ENCODE measurements at regions not wholly inside any gene's neighbourhood (a gene's known extent, or its start where the extent isn't known, plus 50 kb on each side); places are given as distances from the start of the nearest gene placed in this dataset.

GRCh38 chr14:96997269-96997668 is 200.1 kb downstream of the VRK1 start:
- Mint-ChIP-seq H3K4me3 (no peak overlapping the region), H3K9me3 (no peaks in the 10 kb centered on the region), H3K36me3 (peaks cover 2% of the 10 kb centered on the region), H3K27ac (peak overlapping the region in 1 of 3 donors; percentile 19), H3K4me1 (peaks cover 0 to 2% (median 0%) of the 10 kb centered on the region in 3 donors), H3K27me3 (peaks cover 1% of the 10 kb centered on the region)

DNA sequence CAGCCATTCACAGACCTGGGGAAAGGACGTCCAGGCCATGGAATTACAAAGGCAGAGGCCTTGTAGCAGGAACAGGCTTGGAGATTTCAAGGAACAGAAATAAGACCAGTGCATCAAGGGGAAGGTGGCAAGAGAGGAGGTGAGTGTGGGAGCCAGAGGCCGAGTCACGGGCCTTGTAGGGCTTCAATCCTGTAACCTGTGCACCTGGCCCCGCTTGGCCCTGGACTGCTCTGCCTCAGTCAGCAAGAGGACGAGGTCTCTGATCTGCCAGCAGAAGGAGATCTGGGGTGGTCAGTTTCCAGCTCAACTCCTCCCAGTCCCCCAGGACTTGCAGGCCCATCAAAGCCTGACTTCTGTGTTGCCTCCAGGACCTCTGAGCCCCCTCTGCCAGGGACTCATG is 200.8 kb downstream of the VRK1 start:
- peaks cover 1% of the 10 kb centered on the region for H3K27me3 Mint-ChIP-seq
- H3K9me3 Mint-ChIP-seq, result peaks cover 0 to 4% (median 0%) of the 10 kb centered on the region in 3 donors
- H3K4me3 Mint-ChIP-seq, result no peak overlapping the region
- no peak overlapping the region for H3K27ac Mint-ChIP-seq
- peaks cover 0 to 2% (median 0%) of the 10 kb centered on the region in 3 donors for H3K4me1 Mint-ChIP-seq
- peaks cover 2% of the 10 kb centered on the region for H3K36me3 Mint-ChIP-seq

DNA sequence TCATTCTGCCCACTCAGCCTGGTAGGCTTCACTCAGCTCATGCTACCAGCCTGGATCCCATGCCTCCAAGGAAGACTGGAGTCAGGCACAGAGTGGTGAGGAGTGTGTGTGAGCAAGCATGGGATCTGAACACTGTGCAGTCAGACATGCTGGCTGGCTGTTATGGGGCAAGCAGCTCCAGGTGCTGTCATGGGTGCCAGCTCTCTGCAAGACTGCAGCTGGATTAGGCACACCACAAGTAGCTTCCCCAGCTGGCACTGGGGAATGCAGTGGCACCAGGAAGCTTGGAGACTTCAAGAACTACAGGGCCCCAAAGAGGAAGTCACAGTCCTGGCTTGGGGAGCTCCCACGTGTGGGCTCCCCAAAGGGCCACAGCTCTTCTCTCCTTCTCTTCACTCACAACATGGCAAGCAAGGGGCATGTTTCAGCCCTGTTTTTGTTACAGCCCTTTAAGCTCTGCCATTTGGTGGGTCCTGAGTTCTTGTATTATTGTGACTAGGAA is 202.5 kb downstream of the VRK1 start:
- H3K27me3 Mint-ChIP-seq, result peaks cover 1% of the 10 kb centered on the region
- peaks cover 0 to 4% (median 2%) of the 10 kb centered on the region in 3 donors for H3K9me3 Mint-ChIP-seq
- no peaks in the 10 kb centered on the region for H3K36me3 Mint-ChIP-seq
- H3K27ac Mint-ChIP-seq, result no peak overlapping the region
- H3K4me3 Mint-ChIP-seq, result peak overlapping the region in 1 of 4 donors; percentile 53
- peaks cover 0 to 2% (median 0%) of the 10 kb centered on the region in 3 donors for H3K4me1 Mint-ChIP-seq

GRCh38 chr14:97002454-97002853 is 205.3 kb downstream of the VRK1 start:
- Mint-ChIP-seq H3K27me3 (no peaks in the 10 kb centered on the region), H3K27ac (no peak overlapping the region), H3K4me3 (peak overlapping the region in 1 of 4 donors; percentile 1), H3K36me3 (no peaks in the 10 kb centered on the region), H3K4me1 (peaks cover 0 to 2% (median 0%) of the 10 kb centered on the region in 3 donors), H3K9me3 (peaks cover 0 to 9% (median 2%) of the 10 kb centered on the region in 3 donors)

DNA sequence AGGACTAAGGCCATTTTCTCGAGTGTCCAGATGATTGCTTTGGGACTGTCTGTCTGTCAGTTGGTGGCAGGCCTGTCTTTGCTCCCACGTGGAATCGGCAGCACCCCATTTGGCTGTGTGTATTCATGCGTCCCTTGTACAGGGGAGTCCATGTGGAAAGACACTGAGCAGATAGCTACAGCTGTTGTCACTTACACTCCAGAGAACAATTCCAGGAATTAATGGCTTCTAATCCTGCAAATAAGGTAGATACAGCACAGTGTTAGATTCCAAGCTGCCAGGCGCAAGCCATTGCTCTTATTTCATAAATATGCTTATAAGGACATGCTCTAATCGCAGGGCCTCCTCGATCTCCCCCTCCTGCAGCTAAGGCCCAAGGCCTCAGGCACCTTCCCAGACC is 208.8 kb downstream of the VRK1 start:
- Mint-ChIP-seq H3K9me3 (peaks cover 0 to 10% (median 2%) of the 10 kb centered on the region in 3 donors), H3K27ac (no peak overlapping the region), H3K36me3 (no peaks in the 10 kb centered on the region), H3K4me3 (no peak overlapping the region), H3K4me1 (no peaks in the 10 kb centered on the region), H3K27me3 (peaks cover 3% of the 10 kb centered on the region)

DNA sequence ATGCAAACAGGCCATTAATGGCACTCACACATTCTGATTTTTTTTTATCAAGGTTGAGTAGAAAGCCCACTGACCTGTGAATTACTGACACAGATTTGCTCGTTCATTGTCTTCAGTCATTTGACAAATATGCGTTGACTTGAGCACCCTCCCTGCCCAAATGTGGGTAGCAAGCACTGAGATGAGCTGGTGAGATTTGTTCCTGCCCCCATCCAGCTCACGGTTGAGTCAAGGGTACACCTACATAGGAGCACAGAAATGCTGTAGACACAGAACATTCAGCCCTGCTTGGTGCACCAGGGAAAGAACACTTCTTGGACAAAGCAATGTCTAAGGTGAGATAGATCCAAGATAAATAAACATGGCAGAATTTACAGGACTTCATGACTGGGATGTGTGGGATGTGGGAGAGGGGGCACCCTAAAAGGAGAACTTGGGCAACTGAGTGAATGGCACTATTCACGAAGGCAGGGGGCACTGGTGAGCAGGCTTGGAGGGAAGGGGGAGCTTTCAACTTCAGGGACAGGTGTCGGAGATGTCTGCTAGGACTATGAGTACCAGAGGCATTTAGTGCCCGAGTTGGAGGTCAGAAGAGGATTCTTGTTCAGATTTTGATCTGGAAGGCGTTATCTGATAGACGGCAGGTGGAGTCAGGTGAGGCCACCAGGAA is 213.4 kb downstream of the VRK1 start:
- Mint-ChIP-seq H3K27ac (no peak overlapping the region), H3K27me3 (peaks cover 3% of the 10 kb centered on the region), H3K4me1 (no peaks in the 10 kb centered on the region), H3K36me3 (no peaks in the 10 kb centered on the region), H3K4me3 (peak overlapping the region in 1 of 4 donors; percentile 47), H3K9me3 (peaks cover 0 to 5% (median 2%) of the 10 kb centered on the region in 3 donors)

DNA sequence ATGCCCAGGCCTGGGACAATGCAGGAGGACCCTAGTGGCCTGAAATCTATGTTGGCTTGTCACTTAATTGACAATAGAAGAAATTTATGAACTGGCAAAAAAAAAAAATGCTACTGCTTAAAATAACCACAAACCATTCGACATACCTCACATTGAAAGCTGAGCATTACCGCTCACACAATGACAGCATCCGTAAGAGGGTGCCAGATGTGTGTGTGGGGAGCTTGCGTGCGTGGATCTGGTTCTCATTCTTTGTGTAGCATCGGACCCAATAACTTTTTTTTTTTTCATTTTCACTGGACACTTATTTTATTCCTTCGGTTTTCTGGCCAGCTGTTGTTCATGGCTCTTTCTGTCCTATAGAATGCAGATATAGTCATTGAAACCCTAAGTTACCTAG is 216.7 kb downstream of the VRK1 start:
- H3K9me3 Mint-ChIP-seq, result peaks cover 0 to 2% (median 0%) of the 10 kb centered on the region in 3 donors
- H3K4me3 Mint-ChIP-seq, result no peak overlapping the region
- H3K27me3 Mint-ChIP-seq, result peaks cover 3% of the 10 kb centered on the region
- peaks cover 0 to 2% (median 0%) of the 10 kb centered on the region in 3 donors for H3K4me1 Mint-ChIP-seq
- no peak overlapping the region for H3K27ac Mint-ChIP-seq
- no peaks in the 10 kb centered on the region for H3K36me3 Mint-ChIP-seq

DNA sequence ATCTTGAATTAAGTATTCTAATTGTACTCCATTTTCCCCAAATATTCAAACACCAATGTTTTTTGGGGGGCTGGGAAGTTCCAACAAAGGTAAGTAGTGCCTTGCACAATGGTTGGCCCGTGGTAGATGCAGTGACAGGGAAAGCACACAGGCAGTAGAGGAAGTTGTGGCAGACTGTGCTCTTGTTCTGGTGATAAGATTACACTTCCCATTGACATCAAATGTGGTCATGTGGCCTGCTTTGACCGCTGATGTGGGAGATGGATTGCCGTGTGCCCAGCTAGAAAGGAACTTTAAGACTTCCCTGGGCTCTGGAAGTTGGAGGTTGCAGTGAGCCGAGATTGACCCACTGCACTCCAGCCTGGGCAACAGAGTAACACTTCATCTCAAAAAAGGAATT is 223.8 kb downstream of the VRK1 start:
- Mint-ChIP-seq H3K27ac (peak overlapping the region in 1 of 3 donors; percentile 13), H3K4me1 (peaks cover 9 to 20% (median 20%) of the 10 kb centered on the region in 3 donors), H3K36me3 (no peaks in the 10 kb centered on the region), H3K4me3 (peak overlapping the region in 1 of 4 donors; percentile 50), H3K27me3 (peaks cover 12% of the 10 kb centered on the region), H3K9me3 (no peaks in the 10 kb centered on the region)

- Mint-ChIP-seq H3K27ac (no peak overlapping the region), H3K9me3 (no peaks in the 10 kb centered on the region), H3K36me3 (no peaks in the 10 kb centered on the region), H3K4me1 (peaks cover 9 to 23% (median 20%) of the 10 kb centered on the region in 3 donors), H3K27me3 (peaks cover 14% of the 10 kb centered on the region), H3K4me3 (no peak overlapping the region)
Observed at GRCh38 chr14:97021571-97022168, 224.5 kb downstream of the VRK1 start.

GRCh38 chr14:97022741-97023140 is 225.6 kb downstream of the VRK1 start:
- H3K27me3 Mint-ChIP-seq, result peaks cover 20% of the 10 kb centered on the region
- no peak overlapping the region for H3K4me3 Mint-ChIP-seq
- peaks cover 7 to 23% (median 20%) of the 10 kb centered on the region in 3 donors for H3K4me1 Mint-ChIP-seq
- H3K9me3 Mint-ChIP-seq, result no peaks in the 10 kb centered on the region
- no peaks in the 10 kb centered on the region for H3K36me3 Mint-ChIP-seq
- no peak overlapping the region for H3K27ac Mint-ChIP-seq

- Mint-ChIP-seq H3K36me3 (no peaks in the 10 kb centered on the region), H3K9me3 (no peaks in the 10 kb centered on the region), H3K27me3 (peaks cover 22% of the 10 kb centered on the region), H3K4me3 (no peak overlapping the region), H3K4me1 (peaks cover 9 to 30% (median 29%) of the 10 kb centered on the region in 3 donors), H3K27ac (no peak overlapping the region)
Observed at GRCh38 chr14:97023871-97024270, 226.7 kb downstream of the VRK1 start.

DNA sequence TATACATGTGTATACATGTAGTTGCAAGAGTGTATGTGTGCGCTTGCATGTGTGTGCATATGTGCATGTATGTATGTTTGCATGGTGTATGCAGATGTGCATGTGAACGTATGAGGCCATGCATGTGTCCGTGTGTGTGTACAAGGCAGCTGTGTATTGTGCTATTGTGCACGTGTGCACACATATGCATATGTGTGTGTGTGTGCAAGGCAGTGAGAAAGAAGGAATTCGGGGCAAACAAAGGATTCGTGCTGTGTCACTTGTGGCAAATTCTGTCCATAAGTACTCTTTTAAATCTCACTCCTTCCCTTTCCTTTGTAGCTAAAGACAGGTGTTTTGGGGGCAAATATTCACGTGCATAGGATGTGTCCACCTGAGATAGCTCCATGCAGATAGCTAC is 227.1 kb downstream of the VRK1 start:
- Mint-ChIP-seq H3K4me3 (no peak overlapping the region), H3K36me3 (no peaks in the 10 kb centered on the region), H3K27me3 (peaks cover 22% of the 10 kb centered on the region), H3K4me1 (peaks cover 11 to 30% (median 29%) of the 10 kb centered on the region in 3 donors), H3K9me3 (no peaks in the 10 kb centered on the region), H3K27ac (no peak overlapping the region)

GRCh38 chr14:97025722-97026121 is 228.5 kb downstream of the VRK1 start:
- peak overlapping the region in 2 of 3 donors; percentile 3 to 55 for H3K27ac Mint-ChIP-seq
- H3K4me1 Mint-ChIP-seq, result peaks cover 17 to 39% (median 34%) of the 10 kb centered on the region in 3 donors
- H3K9me3 Mint-ChIP-seq, result peaks cover 0 to 4% (median 0%) of the 10 kb centered on the region in 3 donors
- peaks cover 26% of the 10 kb centered on the region for H3K27me3 Mint-ChIP-seq
- H3K36me3 Mint-ChIP-seq, result no peaks in the 10 kb centered on the region
- peak overlapping the region; percentile 17 to 93 (median 62) for H3K4me3 Mint-ChIP-seq

DNA sequence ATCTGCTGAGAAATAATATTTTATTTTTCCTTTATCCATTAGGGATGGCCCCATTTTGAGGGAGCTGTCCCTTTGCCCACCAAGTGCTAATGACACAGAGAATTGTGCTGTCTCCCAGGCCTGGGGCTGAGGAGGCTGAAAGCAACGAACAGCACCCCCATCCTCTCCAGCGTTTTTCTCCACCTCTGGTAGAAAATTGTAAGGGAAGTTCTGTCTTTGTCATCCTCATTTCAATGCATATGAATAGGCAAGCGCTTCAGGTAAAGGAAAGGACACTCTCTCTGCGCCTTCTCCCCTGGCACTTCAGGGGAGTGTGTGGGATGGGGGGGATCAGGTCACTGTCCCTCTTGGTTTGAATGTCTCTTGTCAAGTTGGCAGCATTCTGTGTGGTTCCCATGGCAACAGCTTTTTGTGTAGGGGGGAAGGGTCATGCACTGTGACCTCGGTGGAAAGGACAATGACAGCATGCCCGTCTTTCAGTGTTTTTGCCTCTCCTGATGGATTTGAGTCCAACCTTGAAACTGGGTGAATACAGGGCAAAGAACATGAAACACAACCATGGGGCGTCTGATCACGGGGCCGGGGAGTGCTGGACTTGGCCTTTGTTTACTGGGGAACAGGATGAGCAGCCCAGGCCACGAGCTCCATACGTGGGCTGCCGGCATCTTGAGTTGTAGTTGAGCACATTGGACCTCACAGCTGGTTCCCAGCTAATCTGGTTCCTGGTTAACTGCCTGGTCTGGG is 230.2 kb downstream of the VRK1 start:
- peaks cover 15 to 32% (median 23%) of the 10 kb centered on the region in 3 donors for H3K4me1 Mint-ChIP-seq
- no peak overlapping the region for H3K27ac Mint-ChIP-seq
- H3K36me3 Mint-ChIP-seq, result no peaks in the 10 kb centered on the region
- H3K27me3 Mint-ChIP-seq, result peaks cover 35% of the 10 kb centered on the region
- H3K9me3 Mint-ChIP-seq, result peaks cover 0 to 5% (median 5%) of the 10 kb centered on the region in 3 donors
- no peak overlapping the region for H3K4me3 Mint-ChIP-seq

- peaks cover 0 to 6% (median 5%) of the 10 kb centered on the region in 3 donors for H3K9me3 Mint-ChIP-seq
- no peak overlapping the region for H3K4me3 Mint-ChIP-seq
- no peak overlapping the region for H3K27ac Mint-ChIP-seq
- H3K36me3 Mint-ChIP-seq, result no peaks in the 10 kb centered on the region
- peaks cover 40% of the 10 kb centered on the region for H3K27me3 Mint-ChIP-seq
- H3K4me1 Mint-ChIP-seq, result peaks cover 18 to 34% (median 23%) of the 10 kb centered on the region in 3 donors
Observed at GRCh38 chr14:97028382-97028781, 231.2 kb downstream of the VRK1 start.
